ENCODE measurements at regions not wholly inside any gene's neighbourhood (a gene's known extent, or its start where the extent isn't known, plus 50 kb on each side); places are given as distances from the start of the nearest gene placed in this dataset.
A peak's percentile ranks its signal among the peaks of the same experiment; 100 is the strongest.

GRCh38 chr2:122417114-122417513 is 661.7 kb downstream of the TSN start:
- DNase-seq (ENCODE audit: low spot score) = no peak

GRCh38 chr2:122421775-122422174 is 666.3 kb downstream of the TSN start:
- DNase-seq (ENCODE audit: low spot score) = no peak

GRCh38 chr2:122422384-122422991 is 667.0 kb downstream of the TSN start:
- DNase-seq (ENCODE audit: low spot score) = no peak

- no peak for DNase-seq (ENCODE audit: low spot score)
These were observed 668.5 kb downstream of the TSN start for GRCh38 chr2:122423934-122424333.

- no peak for DNase-seq (ENCODE audit: low spot score)
These were observed 677.8 kb downstream of the TSN start for GRCh38 chr2:122433123-122433754.

GRCh38 chr2:122445003-122445402 is 689.6 kb downstream of the TSN start:
- no peak for DNase-seq (ENCODE audit: low spot score)

- DNase-seq (ENCODE audit: low spot score) = no peak
These were observed 691.3 kb downstream of the TSN start for GRCh38 chr2:122446761-122447160.

GRCh38 chr2:122447237-122447636 is 691.8 kb downstream of the TSN start:
- DNase-seq (ENCODE audit: low spot score) = no peak

- peak; percentile 14 for DNase-seq (ENCODE audit: low spot score)
These were observed 695.6 kb downstream of the TSN start for GRCh38 chr2:122451040-122451439.

GRCh38 chr2:122451697-122452096 is 696.2 kb downstream of the TSN start:
- no peak for DNase-seq (ENCODE audit: low spot score)

GRCh38 chr2:122469147-122469546 is 713.7 kb downstream of the TSN start:
- no peak for DNase-seq (ENCODE audit: low spot score)

- DNase-seq (ENCODE audit: low spot score) = no peak
These were observed 716.3 kb downstream of the TSN start for GRCh38 chr2:122471753-122472152.

- DNase-seq (ENCODE audit: low spot score) = peak; percentile 6
These were observed 722.7 kb downstream of the TSN start for GRCh38 chr2:122478117-122478516.

GRCh38 chr2:122478771-122479170 is 723.3 kb downstream of the TSN start:
- DNase-seq (ENCODE audit: low spot score) = no peak

- DNase-seq (ENCODE audit: low spot score) = no peak
These were observed 725.2 kb downstream of the TSN start for GRCh38 chr2:122480501-122481243.

- DNase-seq (ENCODE audit: low spot score) = no peak
These were observed 725.8 kb downstream of the TSN start for GRCh38 chr2:122481244-122481622.

GRCh38 chr2:122481717-122482116 is 726.3 kb downstream of the TSN start:
- DNase-seq (ENCODE audit: low spot score) = no peak

- DNase-seq (ENCODE audit: low spot score) = no peak
These were observed 730.6 kb downstream of the TSN start for GRCh38 chr2:122486086-122486485.

GRCh38 chr2:122486705-122487415 is 731.4 kb downstream of the TSN start:
- DNase-seq (ENCODE audit: low spot score) = no peak

- no peak for DNase-seq (ENCODE audit: low spot score)
These were observed 735.6 kb downstream of the TSN start for GRCh38 chr2:122491011-122491410.

GRCh38 chr2:122500316-122501105 is 745.1 kb downstream of the TSN start:
- DNase-seq (ENCODE audit: low spot score) = no peak

- DNase-seq (ENCODE audit: low spot score) = no peak
These were observed 751.2 kb downstream of the TSN start for GRCh38 chr2:122506620-122507019.
